PFSK-1 (cell line): ENCODE measurements at regions not wholly inside any gene's neighbourhood (a gene's known extent, or its start where the extent isn't known, plus 50 kb on each side); places are given as distances from the start of the nearest gene placed in this dataset.

Experiments
- FOXP2 ChIP-seq: optimal IDR thresholded peaks from 2 replicates; pipeline ENCODE3; 2011; ENCODE audit warnings: borderline replicate concordance, control low read depth, inconsistent platforms; ENCODE audit not compliant: insufficient read depth; ENCODE audit errors: extremely low read length, extremely low read depth
- POLR2AphosphoS5 ChIP-seq: IDR thresholded peaks from 2 replicates; pipeline ENCODE4 v1.6.1; 2012; ENCODE audit warnings: low read depth, mild to moderate bottlenecking, control low read depth, low read length, moderate library complexity
- REST ChIP-seq, 2 experiments: IDR thresholded peaks; 2 replicates each; pipeline versions ENCODE4 v1.6.1 to v1.8.0; 2011 to 2012; ENCODE audit warnings: low read depth in 2 of 2, low read length in 2 of 2, control low read depth in 1 of 2, inconsistent platforms in 1 of 2, mild to moderate bottlenecking in 1 of 2, moderate library complexity in 1 of 2; ENCODE audit not compliant: insufficient read depth in 1 of 2
- SIN3A ChIP-seq: IDR thresholded peaks from 2 replicates; pipeline ENCODE4 v1.6.1; 2012; ENCODE audit warnings: mild to moderate bottlenecking, low read length, moderate library complexity, borderline replicate concordance; ENCODE audit not compliant: insufficient read depth
- TAF1 ChIP-seq: IDR thresholded peaks from 2 replicates; pipeline ENCODE4 v1.6.1; 2012; ENCODE audit warnings: low read length, control low read depth, borderline replicate concordance; ENCODE audit not compliant: insufficient read depth

- TF ChIP-seq REST (IDR thresholded peaks at IDR 0.05; ENCODE audit: insufficient read depth in 1 of 2, low read depth in 2 of 2, low read length in 2 of 2) (no peak), POLR2AphosphoS5 (no peak), TAF1 (no peak), SIN3A (no peak), FOXP2 (no peak)
These were observed 201.2 kb upstream of the PRKCQ start for GRCh38 chr10:6781133-6781770.

GRCh38 chr10:6780008-6780677 is 200.1 kb upstream of the PRKCQ start:
- no peak for TF ChIP-seq TAF1
- no peak for TF ChIP-seq REST (IDR thresholded peaks at IDR 0.05; ENCODE audit: insufficient read depth in 1 of 2, low read depth in 2 of 2, low read length in 2 of 2)
- TF ChIP-seq FOXP2, result no peak
- no peak for TF ChIP-seq POLR2AphosphoS5
- TF ChIP-seq SIN3A, result no peak

GRCh38 chr10:6778992-6779701 is 199.1 kb upstream of the PRKCQ start:
- TF ChIP-seq FOXP2 (no peak), POLR2AphosphoS5 (no peak), REST (IDR thresholded peaks at IDR 0.05; ENCODE audit: insufficient read depth in 1 of 2, low read depth in 2 of 2, low read length in 2 of 2) (no peak), TAF1 (no peak), SIN3A (no peak)

GRCh38 chr10:6776170-6776569 is 196.1 kb upstream of the PRKCQ start:
- TF ChIP-seq POLR2AphosphoS5 (no peak), SIN3A (no peak), TAF1 (no peak), REST (IDR thresholded peaks at IDR 0.05; ENCODE audit: insufficient read depth in 1 of 2, low read depth in 2 of 2, low read length in 2 of 2) (no peak), FOXP2 (no peak)
